ENCODE measurements at regions not wholly inside any gene's neighbourhood (a gene's known extent, or its start where the extent isn't known, plus 50 kb on each side); places are given as distances from the start of the nearest gene placed in this dataset.

DNA sequence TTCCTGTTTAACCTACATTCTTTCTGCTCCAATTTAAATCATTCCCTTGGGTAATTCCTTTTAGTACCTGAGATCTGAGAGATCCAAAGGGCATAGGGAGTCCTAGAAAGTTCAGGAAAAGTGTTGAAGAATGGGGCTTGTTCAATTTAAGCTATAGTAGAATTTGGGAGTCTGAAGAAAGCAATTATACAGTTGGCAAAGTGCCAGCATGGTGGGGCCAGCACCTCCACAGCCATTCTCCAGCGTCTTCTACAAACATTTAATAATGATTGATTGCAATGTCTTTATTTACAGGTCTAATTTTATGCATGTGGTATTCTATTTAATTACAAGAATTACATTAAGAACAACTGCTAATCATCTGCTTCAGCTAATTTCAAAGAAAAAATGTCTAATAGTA, 957.7 kb upstream of the GYPC start:
- Histone ChIP-seq H3K36me3 (replicated peaks in 1 of 2; ENCODE audit: control insufficient read depth in 1 of 2, insufficient read depth in 2 of 2, low read length in 2 of 2) (no peaks in the 10 kb centered on the region), H3K27ac (ENCODE audit: low read depth in 1 of 2, low read length in 2 of 2) (no peak overlapping the region), H4K20me1 (ENCODE audit: insufficient read depth, low read length) (no peaks in the 10 kb centered on the region), H3K79me2 (ENCODE audit: insufficient read depth, low read length) (no peaks in the 10 kb centered on the region), H2AFZ (ENCODE audit: insufficient read depth, low read depth, low read length, poor library complexity, severe bottlenecking) (no peak overlapping the region), H3K27me3 (ENCODE audit: control insufficient read depth in 2 of 2, insufficient read depth in 2 of 2, low read length in 2 of 2) (no peaks in the 10 kb centered on the region), H3K4me2 (replicated peaks; ENCODE audit: extremely low read depth, low read length, poor library complexity, severe bottlenecking) (no peak overlapping the region), H3K4me3 (replicated peaks in 1 of 3; ENCODE audit: low read depth in 2 of 3, low read length in 3 of 3) (no peak overlapping the region), H3K9me3 (replicated peaks in 1 of 2; ENCODE audit: control insufficient read depth in 1 of 2, insufficient read depth in 1 of 2, low read length in 2 of 2) (no peaks in the 10 kb centered on the region), H3K9ac (ENCODE audit: insufficient read depth, low read length, poor library complexity, severe bottlenecking) (no peak overlapping the region), H3K4me1 (ENCODE audit: control insufficient read depth in 1 of 2, insufficient read depth in 2 of 2, low read length in 2 of 2) (no peaks in the 10 kb centered on the region)
- Mint-ChIP-seq H3K4me1 (no peaks in the 10 kb centered on the region), H3K27ac (no peak overlapping the region), H3K36me3 (no peaks in the 10 kb centered on the region), H3K9me3 (peaks cover 0 to 3% (median 0%) of the 10 kb centered on the region in 7 donors), H3K27me3 (ENCODE audit: low read depth in 3 of 3) (no peaks in the 10 kb centered on the region), H3K4me3 (no peak overlapping the region)
- DNase-seq = no peak
- WGBS (ENCODE audit: insufficient coverage) = no CpG with 5 or more reads among the region's 1 CpG
- TF ChIP-seq, protein P1, sequence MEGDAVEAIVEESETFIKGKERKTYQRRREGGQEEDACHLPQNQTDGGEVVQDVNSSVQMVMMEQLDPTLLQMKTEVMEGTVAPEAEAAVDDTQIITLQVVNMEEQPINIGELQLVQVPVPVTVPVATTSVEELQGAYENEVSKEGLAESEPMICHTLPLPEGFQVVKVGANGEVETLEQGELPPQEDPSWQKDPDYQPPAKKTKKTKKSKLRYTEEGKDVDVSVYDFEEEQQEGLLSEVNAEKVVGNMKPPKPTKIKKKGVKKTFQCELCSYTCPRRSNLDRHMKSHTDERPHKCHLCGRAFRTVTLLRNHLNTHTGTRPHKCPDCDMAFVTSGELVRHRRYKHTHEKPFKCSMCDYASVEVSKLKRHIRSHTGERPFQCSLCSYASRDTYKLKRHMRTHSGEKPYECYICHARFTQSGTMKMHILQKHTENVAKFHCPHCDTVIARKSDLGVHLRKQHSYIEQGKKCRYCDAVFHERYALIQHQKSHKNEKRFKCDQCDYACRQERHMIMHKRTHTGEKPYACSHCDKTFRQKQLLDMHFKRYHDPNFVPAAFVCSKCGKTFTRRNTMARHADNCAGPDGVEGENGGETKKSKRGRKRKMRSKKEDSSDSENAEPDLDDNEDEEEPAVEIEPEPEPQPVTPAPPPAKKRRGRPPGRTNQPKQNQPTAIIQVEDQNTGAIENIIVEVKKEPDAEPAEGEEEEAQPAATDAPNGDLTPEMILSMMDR (IDR thresholded peaks at IDR 0.05) = no peak
- intact Hi-C loops (cut with micrococcal nuclease) = no loop called here

DNA sequence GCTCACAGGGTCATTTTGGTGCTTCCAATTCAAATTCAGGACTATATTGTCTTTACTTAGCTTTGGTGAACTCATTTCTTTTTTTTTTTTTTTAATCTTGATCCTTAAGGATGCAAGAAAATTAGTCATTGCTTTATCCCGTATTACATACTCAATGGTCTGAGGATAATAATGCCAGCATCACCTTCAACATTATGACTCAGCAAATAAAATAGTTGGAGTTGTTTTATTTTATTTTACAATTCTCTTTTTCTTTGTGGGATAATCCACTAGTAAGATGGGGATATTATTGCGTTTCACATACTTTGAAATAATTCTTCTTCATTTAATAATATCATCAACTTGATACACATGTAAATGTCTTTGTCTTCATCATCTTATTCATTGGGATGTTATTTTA, 954.9 kb upstream of the GYPC start:
- Histone ChIP-seq H3K4me1 (ENCODE audit: control insufficient read depth in 1 of 2, insufficient read depth in 2 of 2, low read length in 2 of 2) (no peaks in the 10 kb centered on the region), H3K79me2 (ENCODE audit: insufficient read depth, low read length) (no peaks in the 10 kb centered on the region), H3K9ac (ENCODE audit: insufficient read depth, low read length, poor library complexity, severe bottlenecking) (no peak overlapping the region), H3K4me3 (replicated peaks in 1 of 3; ENCODE audit: low read depth in 2 of 3, low read length in 3 of 3) (no peak overlapping the region), H4K20me1 (ENCODE audit: insufficient read depth, low read length) (no peaks in the 10 kb centered on the region), H3K4me2 (replicated peaks; ENCODE audit: extremely low read depth, low read length, poor library complexity, severe bottlenecking) (no peak overlapping the region), H3K36me3 (replicated peaks in 1 of 2; ENCODE audit: control insufficient read depth in 1 of 2, insufficient read depth in 2 of 2, low read length in 2 of 2) (no peaks in the 10 kb centered on the region), H3K27ac (ENCODE audit: low read depth in 1 of 2, low read length in 2 of 2) (no peak overlapping the region), H3K27me3 (ENCODE audit: control insufficient read depth in 2 of 2, insufficient read depth in 2 of 2, low read length in 2 of 2) (no peaks in the 10 kb centered on the region), H3K9me3 (replicated peaks in 1 of 2; ENCODE audit: control insufficient read depth in 1 of 2, insufficient read depth in 1 of 2, low read length in 2 of 2) (no peaks in the 10 kb centered on the region), H2AFZ (ENCODE audit: insufficient read depth, low read depth, low read length, poor library complexity, severe bottlenecking) (no peak overlapping the region)
- Mint-ChIP-seq H3K27me3 (ENCODE audit: low read depth in 3 of 3) (no peaks in the 10 kb centered on the region), H3K4me3 (no peak overlapping the region), H3K9me3 (peaks cover 0 to 3% (median 1%) of the 10 kb centered on the region in 7 donors), H3K36me3 (no peaks in the 10 kb centered on the region), H3K27ac (no peak overlapping the region), H3K4me1 (no peaks in the 10 kb centered on the region)
- no peak for DNase-seq
- TF ChIP-seq, protein P1 (IDR thresholded peaks at IDR 0.05) = no peak
- WGBS (ENCODE audit: insufficient coverage) = no CpG with 5 or more reads among the region's 2 CpGs
- intact Hi-C loops (cut with micrococcal nuclease) = no loop called here
